ENCODE measurements at regions not wholly inside any gene's neighbourhood (a gene's known extent, or its start where the extent isn't known, plus 50 kb on each side); places are given as distances from the start of the nearest gene placed in this dataset.

DNA sequence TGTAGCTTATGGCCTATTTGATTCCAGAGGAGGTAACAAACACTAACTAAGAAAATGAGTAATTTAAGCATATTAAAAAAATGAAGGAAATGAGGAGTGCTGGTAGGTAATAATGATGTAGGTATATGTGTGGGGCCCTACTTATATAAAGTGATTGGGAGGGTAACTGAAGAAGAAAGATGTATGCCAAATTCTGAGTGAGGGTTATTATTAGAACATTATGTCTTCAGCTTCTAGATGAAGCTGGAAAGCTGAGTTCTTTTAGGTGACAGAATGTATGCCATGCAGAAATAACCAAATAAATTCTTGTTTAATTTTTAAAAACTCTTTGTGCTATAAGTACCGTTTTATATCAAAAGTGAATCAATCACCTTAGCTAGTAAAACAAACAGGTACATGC is 479.6 kb upstream of the TENM4 start:
- Mint-ChIP-seq H3K4me3 (no peak overlapping the region), H3K9me3 (peaks cover 5 to 6% of the 10 kb centered on the region in 2 donors), H3K4me1 (no peaks in the 10 kb centered on the region), H3K27me3 (no peaks in the 10 kb centered on the region), H3K36me3 (no peaks in the 10 kb centered on the region), H3K27ac (no peak overlapping the region)
- ATAC-seq (replicated peaks) = no peak
- DNase-seq = no peak

GRCh38 chr11:79919350-79919749 is 478.5 kb upstream of the TENM4 start:
- H3K36me3 Mint-ChIP-seq = no peaks in the 10 kb centered on the region
- ATAC-seq (replicated peaks) = no peak
- H3K4me1 Mint-ChIP-seq = no peaks in the 10 kb centered on the region

GRCh38 chr11:79918846-79919245 is 478.0 kb upstream of the TENM4 start:
- H3K4me1 Mint-ChIP-seq = no peaks in the 10 kb centered on the region
- H3K4me3 Mint-ChIP-seq = no peak overlapping the region
- no peaks in the 10 kb centered on the region for H3K27me3 Mint-ChIP-seq
- no peaks in the 10 kb centered on the region for H3K36me3 Mint-ChIP-seq
- no peak for DNase-seq
- H3K9me3 Mint-ChIP-seq = peaks cover 6 to 9% of the 10 kb centered on the region in 2 donors
- no peak overlapping the region for H3K27ac Mint-ChIP-seq
- peak in 1 of 2 donors; percentile 12 for ATAC-seq (replicated peaks)

More at GRCh38 chr11:79919350-79919749, 478.5 kb upstream of the TENM4 start:
- H3K27ac Mint-ChIP-seq = no peak overlapping the region
- peaks cover 5 to 6% of the 10 kb centered on the region in 2 donors for H3K9me3 Mint-ChIP-seq
- H3K27me3 Mint-ChIP-seq = no peaks in the 10 kb centered on the region
- no peak for DNase-seq
- H3K4me3 Mint-ChIP-seq = no peak overlapping the region

- Mint-ChIP-seq H3K36me3 (no peaks in the 10 kb centered on the region), H3K4me1 (no peaks in the 10 kb centered on the region), H3K4me3 (no peak overlapping the region), H3K27ac (no peak overlapping the region), H3K27me3 (no peaks in the 10 kb centered on the region), H3K9me3 (peaks cover 2 to 8% of the 10 kb centered on the region in 2 donors)
- DNase-seq = no peak
- ATAC-seq (replicated peaks) = no peak
Measured at GRCh38 chr11:79906164-79906563, 465.3 kb upstream of the TENM4 start.

GRCh38 chr11:79902493-79902892 is 461.7 kb upstream of the TENM4 start:
- ATAC-seq (replicated peaks) (no peak), DNase-seq (no peak)
- H3K4me1 Mint-ChIP-seq = no peaks in the 10 kb centered on the region
- no peak overlapping the region for H3K27ac Mint-ChIP-seq
- H3K36me3 Mint-ChIP-seq = no peaks in the 10 kb centered on the region
- peaks cover 4 to 8% of the 10 kb centered on the region in 2 donors for H3K9me3 Mint-ChIP-seq
- H3K4me3 Mint-ChIP-seq = no peak overlapping the region
- H3K27me3 Mint-ChIP-seq = no peaks in the 10 kb centered on the region

DNA sequence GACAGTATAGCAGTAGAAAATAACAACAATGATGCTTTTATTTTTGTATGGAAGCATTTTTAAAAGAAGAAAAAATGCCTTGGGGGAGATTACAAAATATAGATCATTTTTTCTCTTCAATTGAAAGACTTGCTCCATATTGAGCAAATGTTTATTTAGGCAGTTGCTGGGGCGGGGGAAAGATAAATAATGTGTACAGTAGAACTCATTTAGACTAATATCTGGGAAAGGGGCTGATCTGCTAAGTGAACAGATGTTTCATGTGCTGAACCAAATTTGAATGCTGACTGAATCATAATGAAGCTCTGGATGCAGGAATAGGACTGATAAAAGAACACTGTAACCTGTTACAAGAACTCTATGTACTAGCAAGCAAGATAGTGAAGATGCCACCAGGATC is 457.1 kb upstream of the TENM4 start:
- Mint-ChIP-seq H3K27ac (no peak overlapping the region), H3K36me3 (no peaks in the 10 kb centered on the region), H3K4me1 (no peaks in the 10 kb centered on the region), H3K27me3 (no peaks in the 10 kb centered on the region), H3K9me3 (peaks cover 4 to 5% of the 10 kb centered on the region in 2 donors), H3K4me3 (no peak overlapping the region)
- DNase-seq (no peak), ATAC-seq (replicated peaks) (no peak)

- H3K27ac Mint-ChIP-seq = no peak overlapping the region
Measured at GRCh38 chr11:79896258-79896657, 455.4 kb upstream of the TENM4 start.

DNA sequence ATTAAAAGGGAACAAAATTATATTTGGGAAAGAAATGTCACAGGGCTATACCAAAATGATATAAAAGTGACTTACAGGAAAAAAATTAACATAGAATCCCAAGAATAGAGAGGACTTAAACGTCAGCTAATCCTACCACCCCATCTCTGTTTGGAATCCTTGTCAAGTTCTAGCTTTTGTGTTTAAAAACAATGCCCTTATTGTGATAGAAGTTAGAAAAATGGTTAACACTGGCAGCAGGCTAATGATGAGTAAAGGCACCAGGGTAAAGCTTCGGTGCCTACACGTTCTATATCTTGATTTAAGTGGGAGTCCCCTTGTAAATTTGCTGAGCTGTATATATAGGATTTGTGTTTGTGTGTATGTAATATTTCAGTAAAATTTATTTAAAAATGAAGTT is 453.3 kb upstream of the TENM4 start:
- no peaks in the 10 kb centered on the region for H3K4me1 Mint-ChIP-seq
- no peak for ATAC-seq (replicated peaks)
- H3K27me3 Mint-ChIP-seq = no peaks in the 10 kb centered on the region
- H3K9me3 Mint-ChIP-seq = no peaks in the 10 kb centered on the region
- no peak overlapping the region for H3K4me3 Mint-ChIP-seq
- H3K27ac Mint-ChIP-seq = no peak overlapping the region
- no peak for DNase-seq
- no peaks in the 10 kb centered on the region for H3K36me3 Mint-ChIP-seq

More at GRCh38 chr11:79896258-79896657, 455.4 kb upstream of the TENM4 start:
- no peaks in the 10 kb centered on the region for H3K36me3 Mint-ChIP-seq
- H3K27me3 Mint-ChIP-seq = no peaks in the 10 kb centered on the region
- no peak overlapping the region for H3K4me3 Mint-ChIP-seq
- no peak for DNase-seq
- no peaks in the 10 kb centered on the region for H3K4me1 Mint-ChIP-seq
- peaks cover 2 to 5% of the 10 kb centered on the region in 2 donors for H3K9me3 Mint-ChIP-seq
- ATAC-seq (replicated peaks) = no peak

GRCh38 chr11:79890272-79890671 is 449.4 kb upstream of the TENM4 start:
- Mint-ChIP-seq H3K4me3 (no peak overlapping the region), H3K27ac (no peak overlapping the region), H3K36me3 (no peaks in the 10 kb centered on the region)

DNA sequence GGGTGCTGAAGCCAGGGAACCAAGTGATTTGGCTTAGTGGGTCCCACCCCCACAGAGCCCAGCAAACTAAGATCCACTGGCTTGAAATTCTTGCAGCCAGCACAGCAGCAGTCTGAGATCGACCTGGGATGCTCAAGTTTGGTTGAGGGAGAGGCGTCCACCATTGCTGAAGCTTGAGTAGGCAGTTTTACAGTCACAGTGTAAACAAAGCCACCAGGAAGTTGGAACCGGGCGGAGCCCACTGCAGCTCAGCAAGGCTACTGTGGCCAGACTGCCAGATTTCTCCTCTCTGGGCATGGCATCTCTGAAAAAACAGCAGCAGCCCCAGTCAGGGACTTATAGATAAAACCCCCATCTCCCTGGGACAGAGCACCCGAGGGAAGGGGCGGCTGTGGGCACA is 424.1 kb upstream of the TENM4 start:
- no peak overlapping the region for H3K27ac Mint-ChIP-seq
- no peaks in the 10 kb centered on the region for H3K27me3 Mint-ChIP-seq
- DNase-seq = no peak
- H3K4me1 Mint-ChIP-seq = no peaks in the 10 kb centered on the region
- H3K36me3 Mint-ChIP-seq = no peaks in the 10 kb centered on the region
- no peak for ATAC-seq (replicated peaks)
- no peak overlapping the region for H3K4me3 Mint-ChIP-seq
- peaks cover 7 to 19% of the 10 kb centered on the region in 2 donors for H3K9me3 Mint-ChIP-seq

More at GRCh38 chr11:79890272-79890671, 449.4 kb upstream of the TENM4 start:
- no peak for ATAC-seq (replicated peaks)
- no peak for DNase-seq
- Mint-ChIP-seq H3K27me3 (no peaks in the 10 kb centered on the region), H3K4me1 (no peaks in the 10 kb centered on the region), H3K9me3 (no peaks in the 10 kb centered on the region)

- Mint-ChIP-seq H3K9me3 (peaks cover 0 to 5% of the 10 kb centered on the region in 2 donors), H3K36me3 (no peaks in the 10 kb centered on the region), H3K27ac (no peak overlapping the region), H3K27me3 (no peaks in the 10 kb centered on the region), H3K4me3 (no peak overlapping the region), H3K4me1 (no peaks in the 10 kb centered on the region)
- no peak for ATAC-seq (replicated peaks)
- DNase-seq = no peak
Measured at GRCh38 chr11:79860336-79860735, 419.5 kb upstream of the TENM4 start.

DNA sequence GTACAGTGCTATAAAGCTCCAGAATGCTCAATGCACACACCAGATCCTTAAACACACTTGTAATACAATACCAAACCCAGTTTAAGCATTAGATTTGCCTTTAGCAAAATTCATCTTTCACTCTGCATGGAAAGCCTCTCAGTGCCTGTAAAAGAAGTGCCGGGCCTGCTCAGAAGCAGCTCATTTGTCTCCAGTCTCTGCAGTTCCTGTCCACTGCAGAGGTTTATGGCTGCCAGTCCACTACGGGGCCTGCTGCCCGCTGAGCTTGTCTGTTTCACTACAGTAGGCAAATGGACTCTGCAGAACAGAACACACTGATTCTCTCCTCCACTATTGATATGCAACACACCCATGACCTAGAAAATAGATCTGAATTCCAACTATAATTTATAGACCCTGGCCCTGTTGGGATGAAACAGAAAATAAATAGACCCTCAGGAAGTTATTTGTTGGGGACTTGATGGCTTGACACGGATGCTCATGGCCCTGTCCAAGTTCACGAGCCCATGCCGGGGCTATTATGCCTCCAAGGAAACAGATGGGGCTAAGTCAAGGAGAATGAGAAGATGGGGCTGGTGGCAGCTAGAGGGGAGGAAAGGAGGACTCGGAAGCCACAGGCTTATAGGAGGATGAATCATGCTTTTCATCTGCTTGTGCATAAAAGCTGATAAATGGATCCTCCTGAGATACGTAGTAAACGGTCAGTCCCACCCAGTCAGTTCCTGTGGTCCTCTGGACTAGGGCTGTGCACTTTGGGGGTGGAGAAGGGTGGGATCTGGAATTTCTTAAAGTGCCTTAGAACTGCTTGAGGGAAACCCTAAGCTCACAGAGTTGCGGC is 416.8 kb upstream of the TENM4 start:
- ATAC-seq (replicated peaks) (no peak), DNase-seq (no peak)
- Mint-ChIP-seq H3K36me3 (no peaks in the 10 kb centered on the region), H3K27me3 (no peaks in the 10 kb centered on the region), H3K27ac (no peak overlapping the region), H3K4me1 (no peaks in the 10 kb centered on the region), H3K9me3 (peaks cover 0 to 2% of the 10 kb centered on the region in 2 donors), H3K4me3 (no peak overlapping the region)

GRCh38 chr11:79852176-79852575 is 411.3 kb upstream of the TENM4 start:
- DNase-seq = no peak
- Mint-ChIP-seq H3K27me3 (no peaks in the 10 kb centered on the region), H3K36me3 (no peaks in the 10 kb centered on the region), H3K27ac (no peak overlapping the region), H3K9me3 (peaks cover 0 to 4% of the 10 kb centered on the region in 2 donors), H3K4me3 (no peak overlapping the region), H3K4me1 (no peaks in the 10 kb centered on the region)
- no peak for ATAC-seq (replicated peaks)

- ATAC-seq (replicated peaks) (no peak), DNase-seq (no peak)
- Mint-ChIP-seq H3K27me3 (no peaks in the 10 kb centered on the region), H3K9me3 (no peaks in the 10 kb centered on the region), H3K36me3 (no peaks in the 10 kb centered on the region), H3K4me3 (no peak overlapping the region), H3K27ac (no peak overlapping the region), H3K4me1 (no peaks in the 10 kb centered on the region)
Measured at GRCh38 chr11:79845002-79845709, 404.3 kb upstream of the TENM4 start.

DNA sequence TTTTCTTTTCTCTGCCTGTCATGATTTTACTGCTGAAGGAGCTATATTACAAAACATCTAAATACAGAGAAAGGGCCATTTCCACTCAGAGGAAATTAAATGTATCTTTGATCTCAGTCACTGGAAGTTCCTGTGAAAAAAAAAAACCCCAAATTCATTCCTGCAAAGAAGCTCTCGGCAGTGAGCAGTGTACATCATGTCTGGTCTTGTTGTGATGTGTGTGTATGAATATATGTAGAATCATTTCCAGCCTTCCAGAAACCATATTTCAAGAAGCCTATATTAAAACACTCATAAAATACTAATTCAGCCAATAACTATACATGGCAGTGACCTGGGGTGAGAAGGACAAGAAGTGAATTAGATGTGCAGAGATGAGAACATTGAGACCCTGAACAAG is 393.2 kb upstream of the TENM4 start:
- ATAC-seq (replicated peaks) (no peak), DNase-seq (no peak)
- peaks cover 0 to 2% of the 10 kb centered on the region in 2 donors for H3K9me3 Mint-ChIP-seq
- H3K27ac Mint-ChIP-seq = no peak overlapping the region
- no peaks in the 10 kb centered on the region for H3K27me3 Mint-ChIP-seq
- H3K4me3 Mint-ChIP-seq = no peak overlapping the region
- H3K4me1 Mint-ChIP-seq = no peaks in the 10 kb centered on the region
- no peaks in the 10 kb centered on the region for H3K36me3 Mint-ChIP-seq

Measured in stimulated activated naive B cell treated with anti-CD40 and anti-IgM and Interleukin-4, amounts not matched to agents 10 μg/mL and 1 μg/mL and 100 μg/mL, for 72 hours (primary cell).